ENCODE measurements at regions not wholly inside any gene's neighbourhood (a gene's known extent, or its start where the extent isn't known, plus 50 kb on each side); places are given as distances from the start of the nearest gene placed in this dataset.

- no peaks in the 10 kb centered on the region for H3K4me1 ChIP-seq (ENCODE audit: control insufficient read depth in 1 of 2, low read depth in 2 of 2)
- ATAC-seq (ENCODE audit: insufficient number of reproducible peaks, low FRiP score, low read depth) (no peak), DNase-seq (ENCODE audit: low spot score) (no peak)
- TF ChIP-seq, protein P1, sequence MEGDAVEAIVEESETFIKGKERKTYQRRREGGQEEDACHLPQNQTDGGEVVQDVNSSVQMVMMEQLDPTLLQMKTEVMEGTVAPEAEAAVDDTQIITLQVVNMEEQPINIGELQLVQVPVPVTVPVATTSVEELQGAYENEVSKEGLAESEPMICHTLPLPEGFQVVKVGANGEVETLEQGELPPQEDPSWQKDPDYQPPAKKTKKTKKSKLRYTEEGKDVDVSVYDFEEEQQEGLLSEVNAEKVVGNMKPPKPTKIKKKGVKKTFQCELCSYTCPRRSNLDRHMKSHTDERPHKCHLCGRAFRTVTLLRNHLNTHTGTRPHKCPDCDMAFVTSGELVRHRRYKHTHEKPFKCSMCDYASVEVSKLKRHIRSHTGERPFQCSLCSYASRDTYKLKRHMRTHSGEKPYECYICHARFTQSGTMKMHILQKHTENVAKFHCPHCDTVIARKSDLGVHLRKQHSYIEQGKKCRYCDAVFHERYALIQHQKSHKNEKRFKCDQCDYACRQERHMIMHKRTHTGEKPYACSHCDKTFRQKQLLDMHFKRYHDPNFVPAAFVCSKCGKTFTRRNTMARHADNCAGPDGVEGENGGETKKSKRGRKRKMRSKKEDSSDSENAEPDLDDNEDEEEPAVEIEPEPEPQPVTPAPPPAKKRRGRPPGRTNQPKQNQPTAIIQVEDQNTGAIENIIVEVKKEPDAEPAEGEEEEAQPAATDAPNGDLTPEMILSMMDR (IDR thresholded peaks at IDR 0.05), result no peak
- H3K27ac ChIP-seq, result no peak overlapping the region
- no peaks in the 10 kb centered on the region for H3K9me3 ChIP-seq
- no peaks in the 10 kb centered on the region for H3K27me3 ChIP-seq (replicated peaks; ENCODE audit: insufficient read depth)
- H3K36me3 ChIP-seq, result no peaks in the 10 kb centered on the region
- H3K4me3 ChIP-seq, result no peak overlapping the region
These were observed 971.9 kb downstream of the BRD1 start for GRCh38 chr22:48855593-48856307.

DNA sequence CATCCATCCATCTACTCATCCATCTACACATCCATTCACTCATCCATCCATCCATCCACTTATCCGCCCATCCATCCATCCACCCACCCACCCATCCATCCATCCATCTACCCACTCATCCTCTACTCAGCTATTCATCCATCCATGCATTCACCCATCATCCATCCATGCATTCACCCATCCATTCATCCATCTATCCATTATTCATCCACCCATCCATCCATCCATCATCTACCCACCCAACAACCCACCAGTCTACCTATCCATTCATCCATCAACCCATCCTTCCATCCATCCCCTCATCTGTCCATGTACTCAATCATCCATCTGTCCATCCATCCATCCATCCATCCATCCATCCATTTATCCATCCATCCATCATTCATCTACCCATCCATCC lies 972.7 kb downstream of the BRD1 start:
- TF ChIP-seq, protein P1 (IDR thresholded peaks at IDR 0.05), result no peak
- Histone ChIP-seq H3K4me1 (ENCODE audit: control insufficient read depth in 1 of 2, low read depth in 2 of 2) (no peaks in the 10 kb centered on the region), H3K9me3 (no peaks in the 10 kb centered on the region), H3K4me3 (no peak overlapping the region), H3K36me3 (no peaks in the 10 kb centered on the region), H3K27me3 (replicated peaks; ENCODE audit: insufficient read depth) (no peaks in the 10 kb centered on the region), H3K27ac (no peak overlapping the region)
- ATAC-seq (ENCODE audit: insufficient number of reproducible peaks, low FRiP score, low read depth), result no peak
- DNase-seq (ENCODE audit: low spot score), result no peak

DNA sequence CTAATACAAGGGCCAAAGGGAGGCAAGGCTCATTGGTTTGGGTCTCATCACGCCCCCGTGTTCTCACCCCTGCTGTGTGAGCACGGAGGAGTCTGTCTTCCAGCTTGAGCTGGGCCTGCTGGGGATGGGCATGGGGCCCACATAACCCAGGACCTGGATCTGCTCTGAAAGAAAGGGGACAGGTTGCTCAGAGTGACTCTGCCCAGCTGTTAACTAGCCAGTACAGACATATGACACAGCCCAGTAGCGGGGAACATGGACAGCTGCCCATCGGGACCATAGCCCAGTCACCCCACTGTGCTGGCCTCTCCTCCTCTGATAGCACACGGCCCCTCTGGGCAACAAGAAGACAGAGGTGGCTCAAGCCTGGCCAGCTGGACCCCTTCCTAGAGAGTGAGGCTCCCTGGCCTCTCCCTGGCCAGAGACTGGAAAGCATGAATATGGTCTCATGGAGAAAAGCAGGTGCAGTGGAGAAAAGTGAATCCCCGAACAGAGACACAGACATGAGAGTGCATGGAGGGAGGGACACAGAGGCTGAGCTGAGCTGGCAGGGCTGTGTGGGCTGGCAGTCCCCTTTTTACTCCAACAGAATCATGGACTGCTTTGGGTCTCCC lies 973.9 kb downstream of the BRD1 start:
- Histone ChIP-seq H3K4me1 (ENCODE audit: control insufficient read depth in 1 of 2, low read depth in 2 of 2) (no peaks in the 10 kb centered on the region), H3K27ac (no peak overlapping the region)
- DNase-seq (ENCODE audit: low spot score), result no peak

DNA sequence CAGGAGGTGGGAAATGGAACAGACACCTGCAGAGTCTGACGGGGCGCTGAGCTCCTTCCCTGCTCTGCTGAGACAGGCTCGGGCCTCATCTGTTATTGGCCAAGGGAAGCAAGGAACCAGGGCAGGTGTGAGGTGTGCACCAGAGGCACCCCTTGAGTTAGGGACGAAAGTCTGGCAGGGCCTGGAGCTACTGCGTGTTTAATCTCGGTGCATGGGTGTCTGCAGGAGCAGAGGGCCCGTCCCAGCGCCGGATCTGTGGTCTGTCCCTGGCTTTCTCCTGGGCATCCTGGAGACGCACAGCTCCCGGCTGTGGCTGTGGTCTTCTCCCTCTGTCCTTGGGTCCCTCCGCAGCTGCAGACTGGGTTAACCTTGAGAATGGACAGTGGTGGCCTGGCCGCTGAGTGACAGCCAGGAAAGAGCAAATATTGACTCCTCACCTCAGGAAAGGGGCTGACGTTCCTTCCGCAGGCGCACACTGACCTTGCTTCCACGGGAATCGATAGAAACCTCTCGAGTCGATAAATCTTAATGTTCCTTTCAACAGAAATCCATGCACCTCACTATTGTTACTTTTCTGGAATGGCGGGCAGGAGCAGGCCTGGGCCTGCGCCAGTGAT lies 975.6 kb downstream of the BRD1 start:
- Histone ChIP-seq H3K27me3 (replicated peaks; ENCODE audit: insufficient read depth) (no peaks in the 10 kb centered on the region), H3K27ac (no peak overlapping the region), H3K4me3 (no peak overlapping the region), H3K4me1 (ENCODE audit: control insufficient read depth in 1 of 2, low read depth in 2 of 2) (no peaks in the 10 kb centered on the region), H3K9me3 (no peaks in the 10 kb centered on the region), H3K36me3 (no peaks in the 10 kb centered on the region)
- TF ChIP-seq, protein P1 (IDR thresholded peaks at IDR 0.05), result no peak
- DNase-seq (ENCODE audit: low spot score), result no peak
- no peak for ATAC-seq (ENCODE audit: insufficient number of reproducible peaks, low FRiP score, low read depth)

More for the DNA sequence above, 973.9 kb downstream of the BRD1 start:
- H3K4me3 ChIP-seq, result no peak overlapping the region
- no peaks in the 10 kb centered on the region for H3K9me3 ChIP-seq
- H3K36me3 ChIP-seq, result no peaks in the 10 kb centered on the region
- TF ChIP-seq, protein P1 (IDR thresholded peaks at IDR 0.05), result no peak
- no peak for ATAC-seq (ENCODE audit: insufficient number of reproducible peaks, low FRiP score, low read depth)
- H3K27me3 ChIP-seq (replicated peaks; ENCODE audit: insufficient read depth), result no peaks in the 10 kb centered on the region

GRCh38 chr22:48850658-48851287 lies 976.9 kb downstream of the BRD1 start:
- Histone ChIP-seq H3K9me3 (no peaks in the 10 kb centered on the region), H3K36me3 (no peaks in the 10 kb centered on the region), H3K4me1 (ENCODE audit: control insufficient read depth in 1 of 2, low read depth in 2 of 2) (no peaks in the 10 kb centered on the region), H3K4me3 (no peak overlapping the region), H3K27ac (no peak overlapping the region), H3K27me3 (replicated peaks; ENCODE audit: insufficient read depth) (no peaks in the 10 kb centered on the region)
- ATAC-seq (ENCODE audit: insufficient number of reproducible peaks, low FRiP score, low read depth) (no peak), DNase-seq (ENCODE audit: low spot score) (no peak)
- TF ChIP-seq, protein P1 (IDR thresholded peaks at IDR 0.05), result no peak
